GM12874 (cell line): ENCODE measurements at regions not wholly inside any gene's neighbourhood (a gene's known extent, or its start where the extent isn't known, plus 50 kb on each side); places are given as distances from the start of the nearest gene placed in this dataset.

ENCODE experiments used
- CTCF ChIP-seq: IDR thresholded peaks from 2 replicates; pipeline ENCODE4 v1.5.1; 2011; ENCODE audit warnings: low read depth, mild to moderate bottlenecking, control low read depth, low read length, moderate library complexity; ENCODE audit not compliant: insufficient read depth

GRCh38 chr10:1814556-1814955, 77.2 kb upstream of the ADARB2 start:
- no peak for TF ChIP-seq CTCF

GRCh38 chr10:1809139-1809741, 71.9 kb upstream of the ADARB2 start:
- TF ChIP-seq CTCF: no peak

GRCh38 chr10:1807924-1808323, 70.6 kb upstream of the ADARB2 start:
- TF ChIP-seq CTCF: no peak

- TF ChIP-seq CTCF: no peak
Measured at GRCh38 chr10:1807196-1807595, 69.9 kb upstream of the ADARB2 start.

- no peak for TF ChIP-seq CTCF
Measured at GRCh38 chr10:1802413-1802812, 65.1 kb upstream of the ADARB2 start.

GRCh38 chr10:1788401-1788800, 51.1 kb upstream of the ADARB2 start:
- no peak for TF ChIP-seq CTCF
